ENCODE measurements at regions not wholly inside any gene's neighbourhood (a gene's known extent, or its start where the extent isn't known, plus 50 kb on each side); places are given as distances from the start of the nearest gene placed in this dataset.

DNA sequence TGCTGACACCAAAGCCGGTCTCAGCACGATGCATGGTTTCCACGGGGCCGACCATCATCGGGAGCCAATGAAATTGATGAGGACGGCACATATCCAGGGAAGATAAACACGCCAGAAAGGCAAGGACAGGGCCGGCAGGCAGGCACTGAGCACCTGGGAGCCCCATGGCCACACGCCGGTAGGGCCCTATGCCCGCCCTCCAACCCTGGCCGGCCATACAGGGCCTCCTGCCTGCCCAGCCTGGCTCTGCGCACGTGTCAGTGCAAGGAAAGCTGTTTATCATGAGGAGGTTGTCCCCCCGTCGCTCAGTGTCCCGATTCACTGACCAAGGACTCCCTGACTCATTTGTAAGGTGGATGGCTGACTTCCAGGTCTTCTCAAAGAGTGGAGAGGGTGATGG, 237.5 kb downstream of the GLI2 start:
- TF ChIP-seq, protein P1, sequence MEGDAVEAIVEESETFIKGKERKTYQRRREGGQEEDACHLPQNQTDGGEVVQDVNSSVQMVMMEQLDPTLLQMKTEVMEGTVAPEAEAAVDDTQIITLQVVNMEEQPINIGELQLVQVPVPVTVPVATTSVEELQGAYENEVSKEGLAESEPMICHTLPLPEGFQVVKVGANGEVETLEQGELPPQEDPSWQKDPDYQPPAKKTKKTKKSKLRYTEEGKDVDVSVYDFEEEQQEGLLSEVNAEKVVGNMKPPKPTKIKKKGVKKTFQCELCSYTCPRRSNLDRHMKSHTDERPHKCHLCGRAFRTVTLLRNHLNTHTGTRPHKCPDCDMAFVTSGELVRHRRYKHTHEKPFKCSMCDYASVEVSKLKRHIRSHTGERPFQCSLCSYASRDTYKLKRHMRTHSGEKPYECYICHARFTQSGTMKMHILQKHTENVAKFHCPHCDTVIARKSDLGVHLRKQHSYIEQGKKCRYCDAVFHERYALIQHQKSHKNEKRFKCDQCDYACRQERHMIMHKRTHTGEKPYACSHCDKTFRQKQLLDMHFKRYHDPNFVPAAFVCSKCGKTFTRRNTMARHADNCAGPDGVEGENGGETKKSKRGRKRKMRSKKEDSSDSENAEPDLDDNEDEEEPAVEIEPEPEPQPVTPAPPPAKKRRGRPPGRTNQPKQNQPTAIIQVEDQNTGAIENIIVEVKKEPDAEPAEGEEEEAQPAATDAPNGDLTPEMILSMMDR (IDR thresholded peaks at IDR 0.05) = no peak
- no peak for TF ChIP-seq POLR2A (IDR thresholded peaks at IDR 0.05)
